T-helper 1 cell treated with Interleukin-12 subunit alpha and Interleukin-12 subunit beta and Interleukin-4 antibody, amounts not matched to agents 30 μg/mL and 1 μg/mL, for 36 hours (primary cell): ENCODE measurements at regions not wholly inside any gene's neighbourhood (a gene's known extent, or its start where the extent isn't known, plus 50 kb on each side); places are given as distances from the start of the nearest gene placed in this dataset.

Source experiments
- H3K27ac Mint-ChIP-seq: one replicate; pipeline ENCODE4 v1.8.0; 2021; ENCODE audit warnings: mild to moderate bottlenecking, mixed read lengths
- H3K27me3 Mint-ChIP-seq: one replicate; pipeline ENCODE4 v1.8.0; 2021; ENCODE audit warnings: low read depth, mixed read lengths
- H3K36me3 Mint-ChIP-seq: one replicate; pipeline ENCODE4 v1.8.0; 2021; ENCODE audit warnings: low read depth, mixed read lengths
- H3K4me1 Mint-ChIP-seq: one replicate; pipeline ENCODE4 v1.8.0; 2021; ENCODE audit warnings: low read depth, mixed read lengths
- H3K4me3 Mint-ChIP-seq: one replicate; pipeline ENCODE4 v1.8.0; 2021; ENCODE audit warnings: mild to moderate bottlenecking, moderate library complexity, mixed read lengths
- H3K9me3 Mint-ChIP-seq: one replicate; pipeline ENCODE4 v1.8.0; 2021; ENCODE audit warnings: mixed read lengths

GRCh38 chr4:19947349-19947748 lies 304.4 kb upstream of the SLIT2 start:
- H3K27ac Mint-ChIP-seq, result no peak overlapping the region
- no peaks in the 10 kb centered on the region for H3K4me1 Mint-ChIP-seq
- H3K4me3 Mint-ChIP-seq, result no peak overlapping the region
- no peaks in the 10 kb centered on the region for H3K36me3 Mint-ChIP-seq
- peaks cover 4% of the 10 kb centered on the region for H3K9me3 Mint-ChIP-seq
- H3K27me3 Mint-ChIP-seq, result no peaks in the 10 kb centered on the region

- H3K9me3 Mint-ChIP-seq, result no peaks in the 10 kb centered on the region
- H3K36me3 Mint-ChIP-seq, result no peaks in the 10 kb centered on the region
- no peak overlapping the region for H3K4me3 Mint-ChIP-seq
- no peak overlapping the region for H3K27ac Mint-ChIP-seq
- H3K27me3 Mint-ChIP-seq, result no peaks in the 10 kb centered on the region
- no peaks in the 10 kb centered on the region for H3K4me1 Mint-ChIP-seq
These were observed 305.7 kb upstream of the SLIT2 start for GRCh38 chr4:19945979-19946380.

- H3K4me3 Mint-ChIP-seq, result no peak overlapping the region
- no peaks in the 10 kb centered on the region for H3K9me3 Mint-ChIP-seq
- H3K27me3 Mint-ChIP-seq, result no peaks in the 10 kb centered on the region
- no peaks in the 10 kb centered on the region for H3K4me1 Mint-ChIP-seq
- no peak overlapping the region for H3K27ac Mint-ChIP-seq
- H3K36me3 Mint-ChIP-seq, result no peaks in the 10 kb centered on the region
These were observed 306.2 kb upstream of the SLIT2 start for GRCh38 chr4:19945501-19945900.

GRCh38 chr4:19944806-19945205 lies 306.9 kb upstream of the SLIT2 start:
- Mint-ChIP-seq H3K9me3 (no peaks in the 10 kb centered on the region), H3K36me3 (no peaks in the 10 kb centered on the region), H3K27ac (no peak overlapping the region), H3K4me1 (no peaks in the 10 kb centered on the region), H3K4me3 (no peak overlapping the region), H3K27me3 (no peaks in the 10 kb centered on the region)

- Mint-ChIP-seq H3K36me3 (no peaks in the 10 kb centered on the region), H3K27me3 (no peaks in the 10 kb centered on the region), H3K4me1 (no peaks in the 10 kb centered on the region), H3K27ac (no peak overlapping the region), H3K9me3 (no peaks in the 10 kb centered on the region), H3K4me3 (no peak overlapping the region)
These were observed 307.5 kb upstream of the SLIT2 start for GRCh38 chr4:19944251-19944650.

- Mint-ChIP-seq H3K4me1 (no peaks in the 10 kb centered on the region), H3K27ac (no peak overlapping the region), H3K9me3 (no peaks in the 10 kb centered on the region), H3K27me3 (no peaks in the 10 kb centered on the region), H3K4me3 (no peak overlapping the region), H3K36me3 (no peaks in the 10 kb centered on the region)
These were observed 310.3 kb upstream of the SLIT2 start for GRCh38 chr4:19941434-19941833.

GRCh38 chr4:19940861-19941260 lies 310.8 kb upstream of the SLIT2 start:
- H3K27me3 Mint-ChIP-seq, result no peaks in the 10 kb centered on the region
- H3K36me3 Mint-ChIP-seq, result no peaks in the 10 kb centered on the region
- no peaks in the 10 kb centered on the region for H3K4me1 Mint-ChIP-seq
- H3K4me3 Mint-ChIP-seq, result no peak overlapping the region
- H3K9me3 Mint-ChIP-seq, result no peaks in the 10 kb centered on the region
- no peak overlapping the region for H3K27ac Mint-ChIP-seq

GRCh38 chr4:19936476-19936875 lies 315.2 kb upstream of the SLIT2 start:
- Mint-ChIP-seq H3K27ac (no peak overlapping the region), H3K4me1 (no peaks in the 10 kb centered on the region), H3K27me3 (no peaks in the 10 kb centered on the region), H3K9me3 (peaks cover 4% of the 10 kb centered on the region), H3K36me3 (no peaks in the 10 kb centered on the region), H3K4me3 (no peak overlapping the region)

GRCh38 chr4:19930742-19931141 lies 321.0 kb upstream of the SLIT2 start:
- no peaks in the 10 kb centered on the region for H3K27me3 Mint-ChIP-seq
- no peaks in the 10 kb centered on the region for H3K36me3 Mint-ChIP-seq
- H3K4me1 Mint-ChIP-seq, result no peaks in the 10 kb centered on the region
- no peak overlapping the region for H3K27ac Mint-ChIP-seq
- peaks cover 12% of the 10 kb centered on the region for H3K9me3 Mint-ChIP-seq
- no peak overlapping the region for H3K4me3 Mint-ChIP-seq

GRCh38 chr4:19927381-19927780 lies 324.3 kb upstream of the SLIT2 start:
- Mint-ChIP-seq H3K27me3 (no peaks in the 10 kb centered on the region), H3K9me3 (peaks cover 8% of the 10 kb centered on the region), H3K4me3 (no peak overlapping the region), H3K4me1 (no peaks in the 10 kb centered on the region), H3K36me3 (no peaks in the 10 kb centered on the region), H3K27ac (no peak overlapping the region)

- Mint-ChIP-seq H3K36me3 (no peaks in the 10 kb centered on the region), H3K4me3 (no peak overlapping the region), H3K4me1 (no peaks in the 10 kb centered on the region), H3K9me3 (peaks cover 15% of the 10 kb centered on the region), H3K27me3 (no peaks in the 10 kb centered on the region), H3K27ac (no peak overlapping the region)
These were observed 326.2 kb upstream of the SLIT2 start for GRCh38 chr4:19925516-19925915.

GRCh38 chr4:19924761-19925160 lies 326.9 kb upstream of the SLIT2 start:
- Mint-ChIP-seq H3K4me1 (no peaks in the 10 kb centered on the region), H3K36me3 (no peaks in the 10 kb centered on the region), H3K27ac (no peak overlapping the region), H3K27me3 (no peaks in the 10 kb centered on the region), H3K4me3 (no peak overlapping the region), H3K9me3 (peaks cover 14% of the 10 kb centered on the region)

- Mint-ChIP-seq H3K36me3 (no peaks in the 10 kb centered on the region), H3K4me3 (no peak overlapping the region), H3K9me3 (peaks cover 28% of the 10 kb centered on the region), H3K27me3 (no peaks in the 10 kb centered on the region), H3K4me1 (no peaks in the 10 kb centered on the region), H3K27ac (no peak overlapping the region)
These were observed 336.4 kb upstream of the SLIT2 start for GRCh38 chr4:19915276-19915675.

GRCh38 chr4:19913650-19914049 lies 338.1 kb upstream of the SLIT2 start:
- Mint-ChIP-seq H3K9me3 (peaks cover 16% of the 10 kb centered on the region), H3K27ac (no peak overlapping the region), H3K4me3 (no peak overlapping the region), H3K27me3 (no peaks in the 10 kb centered on the region), H3K36me3 (no peaks in the 10 kb centered on the region), H3K4me1 (no peaks in the 10 kb centered on the region)

GRCh38 chr4:19910861-19911525 lies 340.7 kb upstream of the SLIT2 start:
- no peak overlapping the region for H3K27ac Mint-ChIP-seq
- no peaks in the 10 kb centered on the region for H3K36me3 Mint-ChIP-seq
- H3K9me3 Mint-ChIP-seq, result peaks cover 5% of the 10 kb centered on the region
- H3K4me3 Mint-ChIP-seq, result no peak overlapping the region
- H3K27me3 Mint-ChIP-seq, result no peaks in the 10 kb centered on the region
- H3K4me1 Mint-ChIP-seq, result no peaks in the 10 kb centered on the region

- H3K27me3 Mint-ChIP-seq, result no peaks in the 10 kb centered on the region
- peaks cover 4% of the 10 kb centered on the region for H3K9me3 Mint-ChIP-seq
- no peaks in the 10 kb centered on the region for H3K4me1 Mint-ChIP-seq
- no peaks in the 10 kb centered on the region for H3K36me3 Mint-ChIP-seq
- H3K27ac Mint-ChIP-seq, result no peak overlapping the region
- H3K4me3 Mint-ChIP-seq, result no peak overlapping the region
These were observed 346.7 kb upstream of the SLIT2 start for GRCh38 chr4:19905024-19905423.
